ENCODE measurements at regions not wholly inside any gene's neighbourhood (a gene's known extent, or its start where the extent isn't known, plus 50 kb on each side); places are given as distances from the start of the nearest gene placed in this dataset.

GRCh38 chr6:142679907-142680700, 264.9 kb downstream of the HIVEP2 start:
- intact Hi-C loops (cut with DNase I): loop anchor here in 1 of 10 donors (10.0 kb wide), 1 partner anchor 205 kb away; no protein-coding TSS in a partner anchor
- H3K9me3 ChIP-seq: no peaks in the 10 kb centered on the region
- WGBS, 4 donors: 58 to 61% (median 60%) methylated on average over 4 of the region's 4 CpGs
- ATAC-seq (no peak), DNase-seq (no peak)
- H3K27me3 ChIP-seq: peaks cover 0 to 9% (median 0%) of the 10 kb centered on the region in 9 donors
- H3K27ac ChIP-seq: no peak overlapping the region
- no peak overlapping the region for H3K4me3 ChIP-seq
- no peaks in the 10 kb centered on the region for H3K36me3 ChIP-seq
- no peak for TF ChIP-seq CTCF (IDR thresholded peaks at IDR 0.05)
- TF ChIP-seq POLR2A (IDR thresholded peaks at IDR 0.05): no peak
- H3K4me1 ChIP-seq: peaks cover 0 to 6% (median 0%) of the 10 kb centered on the region in 12 donors

GRCh38 chr6:142681099-142681498, 263.9 kb downstream of the HIVEP2 start:
- TF ChIP-seq CTCF (IDR thresholded peaks at IDR 0.05) (no peak), POLR2A (IDR thresholded peaks at IDR 0.05) (no peak)
- DNase-seq: no peak
- Histone ChIP-seq H3K27me3 (no peaks in the 10 kb centered on the region), H3K4me3 (no peak overlapping the region), H3K36me3 (no peaks in the 10 kb centered on the region), H3K9me3 (no peaks in the 10 kb centered on the region), H3K4me1 (peaks cover 0 to 6% (median 0%) of the 10 kb centered on the region in 12 donors), H3K27ac (no peak overlapping the region)
- no peak for ATAC-seq
- 80 to 85% (median 82%) methylated on average over 5 of the region's 5 CpGs for WGBS, 4 donors
- intact Hi-C loops (cut with DNase I): loop anchor here in 1 of 10 donors (10.0 kb wide), 1 partner anchor 206 kb away; no protein-coding TSS in a partner anchor

GRCh38 chr6:142682985-142683384, 262.0 kb downstream of the HIVEP2 start:
- ATAC-seq (no peak), DNase-seq (no peak)
- peaks cover 0 to 6% (median 0%) of the 10 kb centered on the region in 12 donors for H3K4me1 ChIP-seq
- H3K36me3 ChIP-seq: no peaks in the 10 kb centered on the region
- no peak overlapping the region for H3K4me3 ChIP-seq
- no peaks in the 10 kb centered on the region for H3K27me3 ChIP-seq
- H3K27ac ChIP-seq: no peak overlapping the region
- intact Hi-C loops (cut with DNase I): loop anchor here in 1 of 10 donors (10.0 kb wide), 1 partner anchor 208 kb away; no protein-coding TSS in a partner anchor
- no peaks in the 10 kb centered on the region for H3K9me3 ChIP-seq
- TF ChIP-seq POLR2A (IDR thresholded peaks at IDR 0.05) (no peak), CTCF (IDR thresholded peaks at IDR 0.05) (no peak)
- 71 to 98% (median 89%) methylated on average over 2 of the region's 2 CpGs for WGBS, 4 donors

- Histone ChIP-seq H3K27me3 (no peaks in the 10 kb centered on the region), H3K27ac (no peak overlapping the region), H3K4me3 (no peak overlapping the region), H3K4me1 (peaks cover 0 to 6% (median 0%) of the 10 kb centered on the region in 12 donors), H3K36me3 (no peaks in the 10 kb centered on the region), H3K9me3 (no peaks in the 10 kb centered on the region)
- ATAC-seq (no peak), DNase-seq (no peak)
- intact Hi-C loops (cut with DNase I): loop anchor here in 1 of 10 donors (10.0 kb wide), 1 partner anchor 209 kb away; no protein-coding TSS in a partner anchor
- WGBS, 4 donors: 85 to 86% (median 85%) methylated on average over 6 of the region's 6 CpGs
- TF ChIP-seq CTCF (IDR thresholded peaks at IDR 0.05) (no peak), POLR2A (IDR thresholded peaks at IDR 0.05) (no peak)
Observed at GRCh38 chr6:142683714-142684141, 261.2 kb downstream of the HIVEP2 start.
